ENCODE measurements at regions not wholly inside any gene's neighbourhood (a gene's known extent, or its start where the extent isn't known, plus 50 kb on each side); places are given as distances from the start of the nearest gene placed in this dataset.

GRCh38 chr3:104286645-104287044 lies 1080.1 kb upstream of the ALCAM start:
- TF ChIP-seq, protein P1, sequence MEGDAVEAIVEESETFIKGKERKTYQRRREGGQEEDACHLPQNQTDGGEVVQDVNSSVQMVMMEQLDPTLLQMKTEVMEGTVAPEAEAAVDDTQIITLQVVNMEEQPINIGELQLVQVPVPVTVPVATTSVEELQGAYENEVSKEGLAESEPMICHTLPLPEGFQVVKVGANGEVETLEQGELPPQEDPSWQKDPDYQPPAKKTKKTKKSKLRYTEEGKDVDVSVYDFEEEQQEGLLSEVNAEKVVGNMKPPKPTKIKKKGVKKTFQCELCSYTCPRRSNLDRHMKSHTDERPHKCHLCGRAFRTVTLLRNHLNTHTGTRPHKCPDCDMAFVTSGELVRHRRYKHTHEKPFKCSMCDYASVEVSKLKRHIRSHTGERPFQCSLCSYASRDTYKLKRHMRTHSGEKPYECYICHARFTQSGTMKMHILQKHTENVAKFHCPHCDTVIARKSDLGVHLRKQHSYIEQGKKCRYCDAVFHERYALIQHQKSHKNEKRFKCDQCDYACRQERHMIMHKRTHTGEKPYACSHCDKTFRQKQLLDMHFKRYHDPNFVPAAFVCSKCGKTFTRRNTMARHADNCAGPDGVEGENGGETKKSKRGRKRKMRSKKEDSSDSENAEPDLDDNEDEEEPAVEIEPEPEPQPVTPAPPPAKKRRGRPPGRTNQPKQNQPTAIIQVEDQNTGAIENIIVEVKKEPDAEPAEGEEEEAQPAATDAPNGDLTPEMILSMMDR (IDR thresholded peaks at IDR 0.05) = no peak
- TF ChIP-seq EZH2 (IDR thresholded peaks at IDR 0.05) = no peak
- no peak for TF ChIP-seq EZH2phosphoT487 (IDR thresholded peaks at IDR 0.05)

All from neural progenitor cell (in vitro differentiated cells).